Sigmoid colon (tissue), 6 donors: ENCODE measurements at regions not wholly inside any gene's neighbourhood (a gene's known extent, or its start where the extent isn't known, plus 50 kb on each side); places are given as distances from the start of the nearest gene placed in this dataset.

Source experiments
- DNase-seq: peaks from one replicate; pipeline ENCODE4 v3.0.0-alpha.2; 2019
- H3K27ac ChIP-seq, 4 donors: fragments of 200-600 bp; sonication (generic); one replicate each; pipeline ENCODE4 v1.5.1; 2016 to 2019; ENCODE audit warnings: mild to moderate bottlenecking in 1 of 4
- H3K27me3 ChIP-seq, 3 donors: fragments of 200-600 bp; sonication (generic); one replicate each; pipeline ENCODE4 v1.5.1; 2019; ENCODE audit warnings: mild to moderate bottlenecking in 1 of 3
- H3K36me3 ChIP-seq, 4 donors: fragments of 200-600 bp; sonication (generic); one replicate each; pipeline ENCODE4 v1.5.1; 2016 to 2019
- H3K4me1 ChIP-seq, 4 donors: fragments of 200-600 bp; sonication (generic); one replicate each; pipeline ENCODE4 v1.5.1; 2017 to 2019
- H3K4me3 ChIP-seq, 4 donors: fragments of 200-600 bp; sonication (generic); one replicate each; pipeline ENCODE4 v1.5.1; 2017 to 2019; ENCODE audit warnings: mild to moderate bottlenecking in 2 of 4, moderate library complexity in 1 of 4
- H3K9me3 ChIP-seq, 4 donors: fragments of 200-600 bp in 3 of 4; sonication (generic) in 3 of 4; one replicate each; pipeline versions ENCODE4 v1.5.1 to v1.6.1; 2013 to 2019
- CTCF ChIP-seq, 4 experiments: fragments of 450-650 bp in 3 of 4; fragments of 200-600 bp in 1 of 4; IDR thresholded peaks; one replicate each; pipeline ENCODE4 v1.5.1; 2016 to 2019; ENCODE audit warnings: antibody characterized with exemption in 4 of 4, mild to moderate bottlenecking in 3 of 4, moderate library complexity in 2 of 4
- EP300 ChIP-seq, 4 donors: sonication (generic); formaldehyde crosslinking; IDR thresholded peaks; one replicate each; pipeline ENCODE4 v1.6.1; 2017; ENCODE audit warnings: antibody characterized with exemption in 4 of 4
- POLR2A ChIP-seq, 2 donors: fragments of 450-650 bp; IDR thresholded peaks; one replicate each; pipeline ENCODE4 v1.6.1; 2016; ENCODE audit warnings: antibody characterized with exemption in 2 of 2, mild to moderate bottlenecking in 2 of 2, moderate library complexity in 2 of 2
- POLR2AphosphoS5 ChIP-seq, 4 donors: sonication (generic); formaldehyde crosslinking; IDR thresholded peaks; one replicate each; pipeline ENCODE4 v1.6.1; 2017; ENCODE audit warnings: antibody characterized with exemption in 4 of 4
- WGBS, 2 donors: extraction: QIAGEN DNeasy Blood & Tissue Kit; methylation state at CpG; one replicate each; pipeline ENCODE4 v1.1.7; 2013; 5-methylcytosine and 5-hydroxymethylcytosine counted together
- intact Hi-C: fragments of 100-400 bp; cut with DNase I; formaldehyde crosslinking; loops from one replicate; pipeline ENCODE4 v1.15.1; 2023
- donor health status: healthy with polysubstance abuse.
- donor health status: healthy.

DNA sequence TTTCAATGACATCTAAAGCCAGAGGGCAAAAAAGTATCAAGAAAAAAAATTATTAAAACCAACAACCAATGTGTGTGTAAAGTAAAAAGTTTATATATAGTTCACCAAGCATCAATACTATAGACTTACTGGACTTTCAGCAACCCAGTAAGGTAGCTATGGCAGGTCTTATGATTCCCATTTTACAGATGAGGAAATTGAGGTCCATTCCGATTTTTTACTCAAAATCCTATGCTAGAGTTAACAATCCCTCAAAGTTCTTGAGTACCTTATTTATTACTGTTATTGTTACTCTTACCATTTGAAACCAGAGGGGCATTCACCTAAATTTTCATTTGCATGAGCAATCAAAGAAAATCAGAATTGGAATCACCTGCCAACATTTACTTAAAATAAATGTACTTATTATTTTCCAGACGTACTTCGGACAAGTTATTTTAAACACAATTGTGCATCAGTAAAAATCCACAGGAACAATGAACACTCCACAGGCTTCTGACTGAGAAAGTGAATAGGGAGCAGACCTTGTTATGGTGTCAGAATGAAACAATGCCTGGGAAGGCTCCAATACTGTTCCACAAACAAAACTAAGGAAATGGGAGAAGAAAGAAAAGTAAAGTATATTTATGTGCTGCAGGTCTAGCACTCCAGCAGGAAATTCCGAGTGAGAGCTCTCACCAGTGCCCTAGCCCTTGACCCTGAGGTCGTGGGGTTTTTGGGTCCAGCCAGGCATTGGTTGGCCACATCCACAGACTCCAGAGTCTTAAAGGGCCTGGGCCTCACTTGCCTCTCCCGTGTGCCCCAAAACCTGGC, 229.9 kb downstream of the PIK3R1 start:
- WGBS, 2 donors, result 77 to 82% methylated on average over 6 of the region's 6 CpGs
- intact Hi-C loops, result no loop called here
- Histone ChIP-seq H3K9me3 (no peaks in the 10 kb centered on the region), H3K27ac (peak overlapping the region in 2 of 4 donors; percentile 46 to 59), H3K36me3 (no peaks in the 10 kb centered on the region), H3K4me1 (peaks cover 0 to 38% (median 16%) of the 10 kb centered on the region in 4 donors), H3K27me3 (no peaks in the 10 kb centered on the region), H3K4me3 (no peak overlapping the region)
- TF ChIP-seq POLR2AphosphoS5 (IDR thresholded peaks at IDR 0.05) (peak in 1 of 4 donors; percentile 27), POLR2A (IDR thresholded peaks at IDR 0.05) (no peak)
- no peak for DNase-seq

- TF ChIP-seq POLR2AphosphoS5 (IDR thresholded peaks at IDR 0.05) (no peak), CTCF (IDR thresholded peaks at IDR 0.05) (no peak), EP300 (IDR thresholded peaks at IDR 0.05) (no peak), POLR2A (IDR thresholded peaks at IDR 0.05) (no peak)
- DNase-seq, result no peak
- peaks cover 0 to 32% (median 13%) of the 10 kb centered on the region in 4 donors for H3K4me1 ChIP-seq
- H3K27me3 ChIP-seq, result no peaks in the 10 kb centered on the region
- H3K9me3 ChIP-seq, result no peaks in the 10 kb centered on the region
- peak overlapping the region in 2 of 4 donors; percentile 46 to 59 for H3K27ac ChIP-seq
- intact Hi-C loops, result no loop called here
- no peaks in the 10 kb centered on the region for H3K36me3 ChIP-seq
- H3K4me3 ChIP-seq, result no peak overlapping the region
- 64 to 78% methylated on average over 1 of the region's 1 CpG for WGBS, 2 donors
Observed at GRCh38 chr5:68446070-68446357, 230.5 kb downstream of the PIK3R1 start.

DNA sequence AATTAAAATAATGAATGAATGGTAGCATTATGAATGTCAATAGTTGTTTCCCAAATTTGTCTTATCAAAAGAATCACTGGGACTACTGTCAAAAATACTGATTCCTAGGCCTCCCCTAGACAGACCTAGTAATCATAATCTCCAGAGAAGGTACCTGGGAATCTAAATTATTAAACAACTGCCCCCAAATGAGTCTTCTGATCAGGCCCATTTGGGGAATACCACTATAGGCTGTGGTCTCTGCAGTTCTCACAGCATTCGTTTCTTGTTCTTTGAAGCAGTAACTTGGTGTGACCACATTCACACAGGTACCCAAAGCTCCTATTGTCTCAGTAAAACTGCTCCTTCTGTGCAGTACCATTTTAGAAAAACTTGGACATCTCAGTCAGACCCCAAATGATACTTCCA, 230.9 kb downstream of the PIK3R1 start:
- intact Hi-C loops, result no loop called here
- peaks cover 0 to 28% (median 11%) of the 10 kb centered on the region in 4 donors for H3K4me1 ChIP-seq
- H3K36me3 ChIP-seq, result no peaks in the 10 kb centered on the region
- no peaks in the 10 kb centered on the region for H3K27me3 ChIP-seq
- DNase-seq, result no peak
- H3K27ac ChIP-seq, result no peak overlapping the region
- WGBS, 2 donors, result 64 to 93% methylated on average over 1 of the region's 1 CpG
- H3K9me3 ChIP-seq, result no peaks in the 10 kb centered on the region
- H3K4me3 ChIP-seq, result no peak overlapping the region
- TF ChIP-seq POLR2AphosphoS5 (IDR thresholded peaks at IDR 0.05), result no peak

- TF ChIP-seq POLR2AphosphoS5 (IDR thresholded peaks at IDR 0.05), result no peak
- TF ChIP-seq POLR2A (IDR thresholded peaks at IDR 0.05), result no peak
- TF ChIP-seq CTCF (IDR thresholded peaks at IDR 0.05), result no peak
- no peak for TF ChIP-seq EP300 (IDR thresholded peaks at IDR 0.05)
- Histone ChIP-seq H3K9me3 (no peaks in the 10 kb centered on the region), H3K27me3 (no peaks in the 10 kb centered on the region), H3K4me3 (no peak overlapping the region), H3K27ac (no peak overlapping the region), H3K36me3 (no peaks in the 10 kb centered on the region), H3K4me1 (peaks cover 0 to 27% (median 9%) of the 10 kb centered on the region in 4 donors)
- intact Hi-C loops, result no loop called here
- 92% methylated on average over 6 of the region's 6 CpGs for WGBS, 2 donors
- DNase-seq, result no peak
Observed at GRCh38 chr5:68447136-68447929, 231.8 kb downstream of the PIK3R1 start.

DNA sequence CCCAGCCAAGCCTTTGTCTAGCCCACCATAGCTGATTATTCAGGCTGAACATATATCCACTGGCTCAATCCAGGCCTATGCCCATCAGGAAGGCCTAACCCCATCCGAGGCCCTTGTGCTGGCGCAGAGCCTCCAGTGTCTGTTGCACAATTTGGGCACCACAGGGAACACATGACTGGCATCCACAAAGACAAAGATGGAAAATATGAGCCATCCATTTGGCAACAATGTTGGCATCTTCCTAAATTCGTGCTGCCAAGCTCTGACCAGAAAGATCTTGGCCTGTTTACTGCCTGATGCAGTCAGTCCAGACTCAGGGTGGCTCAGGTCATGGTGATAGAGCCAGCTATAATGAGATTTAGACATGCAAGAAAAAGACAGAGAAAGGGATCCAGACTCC, 233.8 kb downstream of the PIK3R1 start:
- Histone ChIP-seq H3K27ac (no peak overlapping the region), H3K27me3 (no peaks in the 10 kb centered on the region), H3K36me3 (no peaks in the 10 kb centered on the region), H3K4me1 (peaks cover 0 to 20% (median 8%) of the 10 kb centered on the region in 4 donors), H3K9me3 (no peaks in the 10 kb centered on the region), H3K4me3 (no peak overlapping the region)
- DNase-seq, result no peak
- TF ChIP-seq POLR2AphosphoS5 (IDR thresholded peaks at IDR 0.05) (peak in 1 of 4 donors; percentile 57), CTCF (IDR thresholded peaks at IDR 0.05) (no peak)
- WGBS, 2 donors, result 87 to 89% methylated on average over 3 of the region's 3 CpGs
- intact Hi-C loops, result no loop called here
